Uterus (tissue), 3 donors: ENCODE measurements at regions not wholly inside any gene's neighbourhood (a gene's known extent, or its start where the extent isn't known, plus 50 kb on each side); places are given as distances from the start of the nearest gene placed in this dataset.

Experiments
- DNase-seq, 2 donors: peaks; one replicate each; pipeline ENCODE4 v3.0.0-alpha.2; 2019 to 2020
- H3K27ac ChIP-seq, 2 donors: fragments of 200-600 bp; sonication (generic); 1 replicate in 1 of 2; 2 replicates in 1 of 2; pipeline ENCODE4 v1.5.1; 2016 to 2018
- H3K27me3 ChIP-seq, 2 donors: fragments of 200-600 bp; sonication (generic); one replicate each; pipeline ENCODE4 v1.5.1; 2018 to 2019; ENCODE audit warnings: control low read depth in 1 of 2
- H3K36me3 ChIP-seq, 2 donors: fragments of 200-600 bp; sonication (generic); one replicate each; pipeline ENCODE4 v1.5.1; 2019; ENCODE audit warnings: control low read depth in 1 of 2
- H3K4me1 ChIP-seq, 2 donors: fragments of 200-600 bp; sonication (generic); one replicate each; pipeline ENCODE4 v1.5.1; 2018 to 2019; ENCODE audit warnings: control low read depth in 1 of 2
- H3K4me3 ChIP-seq, 2 donors: fragments of 200-600 bp; sonication (generic); 1 replicate in 1 of 2; 2 replicates in 1 of 2; pipeline ENCODE4 v1.5.1; 2018 to 2019; ENCODE audit warnings: mild to moderate bottlenecking in 1 of 2
- H3K9me3 ChIP-seq, 2 donors: fragments of 200-600 bp; sonication (generic); one replicate each; pipeline ENCODE4 v1.5.1; 2019; ENCODE audit warnings: control low read depth in 1 of 2
- POLR2A ChIP-seq, 2 donors: fragments of 450-650 bp; IDR thresholded peaks; one replicate each; pipeline ENCODE4 v1.6.1; 2016; ENCODE audit warnings: antibody characterized with exemption in 2 of 2, mild to moderate bottlenecking in 1 of 2, moderate library complexity in 1 of 2
- intact Hi-C: fragments of 100-400 bp; cut with DNase I; formaldehyde crosslinking; loops from one replicate; pipeline ENCODE4 v1.15.1; 2023; ENCODE audit warnings: low total_unique reads
- TF ChIP-seq, protein P1 (sequence below), 4 experiments: fragments of 200-600 bp in 2 of 4; fragments of 450-650 bp in 2 of 4; sonication (generic) in 2 of 4; IDR thresholded peaks; one replicate each; pipeline ENCODE4 v1.5.1; 2016 to 2019; ENCODE audit warnings: antibody characterized with exemption in 4 of 4, mild to moderate bottlenecking in 2 of 4, moderate library complexity in 1 of 4
- donor health status: DM: yes; HTN: yes; CAD: no.

- no peaks in the 10 kb centered on the region for H3K9me3 ChIP-seq
- no peaks in the 10 kb centered on the region for H3K4me1 ChIP-seq
- intact Hi-C loops, result no loop called here
- no peaks in the 10 kb centered on the region for H3K36me3 ChIP-seq
- TF ChIP-seq POLR2A (IDR thresholded peaks at IDR 0.05), result no peak
- TF ChIP-seq, protein P1, sequence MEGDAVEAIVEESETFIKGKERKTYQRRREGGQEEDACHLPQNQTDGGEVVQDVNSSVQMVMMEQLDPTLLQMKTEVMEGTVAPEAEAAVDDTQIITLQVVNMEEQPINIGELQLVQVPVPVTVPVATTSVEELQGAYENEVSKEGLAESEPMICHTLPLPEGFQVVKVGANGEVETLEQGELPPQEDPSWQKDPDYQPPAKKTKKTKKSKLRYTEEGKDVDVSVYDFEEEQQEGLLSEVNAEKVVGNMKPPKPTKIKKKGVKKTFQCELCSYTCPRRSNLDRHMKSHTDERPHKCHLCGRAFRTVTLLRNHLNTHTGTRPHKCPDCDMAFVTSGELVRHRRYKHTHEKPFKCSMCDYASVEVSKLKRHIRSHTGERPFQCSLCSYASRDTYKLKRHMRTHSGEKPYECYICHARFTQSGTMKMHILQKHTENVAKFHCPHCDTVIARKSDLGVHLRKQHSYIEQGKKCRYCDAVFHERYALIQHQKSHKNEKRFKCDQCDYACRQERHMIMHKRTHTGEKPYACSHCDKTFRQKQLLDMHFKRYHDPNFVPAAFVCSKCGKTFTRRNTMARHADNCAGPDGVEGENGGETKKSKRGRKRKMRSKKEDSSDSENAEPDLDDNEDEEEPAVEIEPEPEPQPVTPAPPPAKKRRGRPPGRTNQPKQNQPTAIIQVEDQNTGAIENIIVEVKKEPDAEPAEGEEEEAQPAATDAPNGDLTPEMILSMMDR (IDR thresholded peaks at IDR 0.05), result no peak
- no peak overlapping the region for H3K27ac ChIP-seq
- no peaks in the 10 kb centered on the region for H3K27me3 ChIP-seq
- no peak overlapping the region for H3K4me3 ChIP-seq
- DNase-seq, result no peak
Observed at GRCh38 chr10:76727038-76727437, 910.6 kb downstream of the KCNMA1 start.

GRCh38 chr10:76723844-76724243 is 913.8 kb downstream of the KCNMA1 start:
- no peak overlapping the region for H3K4me3 ChIP-seq
- H3K4me1 ChIP-seq, result no peaks in the 10 kb centered on the region
- DNase-seq, result no peak
- H3K9me3 ChIP-seq, result no peaks in the 10 kb centered on the region
- TF ChIP-seq, protein P1 (IDR thresholded peaks at IDR 0.05), result no peak
- TF ChIP-seq POLR2A (IDR thresholded peaks at IDR 0.05), result no peak
- no peak overlapping the region for H3K27ac ChIP-seq
- no peaks in the 10 kb centered on the region for H3K36me3 ChIP-seq
- no peaks in the 10 kb centered on the region for H3K27me3 ChIP-seq
- intact Hi-C loops, result no loop called here

GRCh38 chr10:76721891-76722505 is 915.6 kb downstream of the KCNMA1 start:
- intact Hi-C loops, result no loop called here
- Histone ChIP-seq H3K36me3 (no peaks in the 10 kb centered on the region), H3K4me3 (no peak overlapping the region), H3K27me3 (no peaks in the 10 kb centered on the region), H3K4me1 (no peaks in the 10 kb centered on the region), H3K9me3 (no peaks in the 10 kb centered on the region), H3K27ac (no peak overlapping the region)
- TF ChIP-seq, protein P1 (IDR thresholded peaks at IDR 0.05), result no peak
- no peak for TF ChIP-seq POLR2A (IDR thresholded peaks at IDR 0.05)
- no peak for DNase-seq

DNA sequence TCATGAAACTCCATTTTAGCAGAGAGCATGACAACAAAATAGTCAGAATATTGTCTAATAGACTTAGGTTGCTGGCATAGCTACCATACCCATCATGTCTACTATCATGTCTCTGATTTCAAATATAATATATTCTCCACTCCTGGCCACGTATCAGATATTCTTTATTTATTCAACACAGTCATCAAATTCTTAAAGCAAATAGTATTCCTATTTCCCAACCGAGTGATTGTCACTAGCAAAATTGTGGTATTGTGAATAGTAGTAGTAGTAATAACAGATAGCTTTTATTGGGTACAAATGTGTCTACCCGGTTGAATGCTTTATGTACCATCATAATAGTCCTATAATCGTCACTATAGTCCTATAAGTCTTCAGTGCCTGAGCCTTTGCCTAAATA is 918.6 kb downstream of the KCNMA1 start:
- Histone ChIP-seq H3K36me3 (no peaks in the 10 kb centered on the region), H3K4me1 (no peaks in the 10 kb centered on the region), H3K9me3 (no peaks in the 10 kb centered on the region), H3K27me3 (no peaks in the 10 kb centered on the region), H3K4me3 (no peak overlapping the region), H3K27ac (no peak overlapping the region)
- intact Hi-C loops, result no loop called here
- TF ChIP-seq, protein P1 (IDR thresholded peaks at IDR 0.05), result no peak
- TF ChIP-seq POLR2A (IDR thresholded peaks at IDR 0.05), result no peak
- DNase-seq, result no peak

- no peak for DNase-seq
- TF ChIP-seq, protein P1 (IDR thresholded peaks at IDR 0.05), result no peak
- TF ChIP-seq POLR2A (IDR thresholded peaks at IDR 0.05), result no peak
- H3K9me3 ChIP-seq, result no peaks in the 10 kb centered on the region
- H3K27me3 ChIP-seq, result no peaks in the 10 kb centered on the region
- H3K4me1 ChIP-seq, result no peaks in the 10 kb centered on the region
- H3K4me3 ChIP-seq, result no peak overlapping the region
- no peak overlapping the region for H3K27ac ChIP-seq
- no peaks in the 10 kb centered on the region for H3K36me3 ChIP-seq
- intact Hi-C loops, result no loop called here
Observed at GRCh38 chr10:76717141-76717540, 920.5 kb downstream of the KCNMA1 start.
